Activated naive CD4-positive, alpha-beta T cell treated with anti-CD3 and anti-CD28 coated beads, Interleukin-2, amount 50 U/mL, for 24 hours (primary cell): ENCODE measurements at regions not wholly inside any gene's neighbourhood (a gene's known extent, or its start where the extent isn't known, plus 50 kb on each side); places are given as distances from the start of the nearest gene placed in this dataset.

Experiments used
- H3K27ac Mint-ChIP-seq: one replicate; pipeline ENCODE4 v1.8.0; 2021; ENCODE audit warnings: mild to moderate bottlenecking, mixed read lengths
- H3K27me3 Mint-ChIP-seq: one replicate; pipeline ENCODE4 v1.8.0; 2021; ENCODE audit warnings: mixed read lengths
- H3K36me3 Mint-ChIP-seq: one replicate; pipeline ENCODE4 v1.8.0; 2021; ENCODE audit warnings: mixed read lengths
- H3K4me1 Mint-ChIP-seq: one replicate; pipeline ENCODE4 v1.8.0; 2021; ENCODE audit warnings: mixed read lengths
- H3K4me3 Mint-ChIP-seq: one replicate; pipeline ENCODE4 v1.8.0; 2021; ENCODE audit warnings: mild to moderate bottlenecking, mixed read lengths
- H3K9me3 Mint-ChIP-seq: one replicate; pipeline ENCODE4 v1.8.0; 2021; ENCODE audit warnings: mixed read lengths

- no peak overlapping the region for H3K4me3 Mint-ChIP-seq
- peaks cover 10% of the 10 kb centered on the region for H3K27me3 Mint-ChIP-seq
- H3K4me1 Mint-ChIP-seq: no peaks in the 10 kb centered on the region
- no peaks in the 10 kb centered on the region for H3K36me3 Mint-ChIP-seq
- H3K9me3 Mint-ChIP-seq: no peaks in the 10 kb centered on the region
- H3K27ac Mint-ChIP-seq: no peak overlapping the region
Measured at GRCh38 chr11:13062115-13062514, 53.0 kb downstream of the RASSF10 start.

GRCh38 chr11:13064593-13064992 lies 55.5 kb downstream of the RASSF10 start:
- Mint-ChIP-seq H3K4me3 (no peak overlapping the region), H3K27ac (no peak overlapping the region), H3K27me3 (peaks cover 6% of the 10 kb centered on the region), H3K9me3 (no peaks in the 10 kb centered on the region), H3K36me3 (no peaks in the 10 kb centered on the region), H3K4me1 (no peaks in the 10 kb centered on the region)

DNA sequence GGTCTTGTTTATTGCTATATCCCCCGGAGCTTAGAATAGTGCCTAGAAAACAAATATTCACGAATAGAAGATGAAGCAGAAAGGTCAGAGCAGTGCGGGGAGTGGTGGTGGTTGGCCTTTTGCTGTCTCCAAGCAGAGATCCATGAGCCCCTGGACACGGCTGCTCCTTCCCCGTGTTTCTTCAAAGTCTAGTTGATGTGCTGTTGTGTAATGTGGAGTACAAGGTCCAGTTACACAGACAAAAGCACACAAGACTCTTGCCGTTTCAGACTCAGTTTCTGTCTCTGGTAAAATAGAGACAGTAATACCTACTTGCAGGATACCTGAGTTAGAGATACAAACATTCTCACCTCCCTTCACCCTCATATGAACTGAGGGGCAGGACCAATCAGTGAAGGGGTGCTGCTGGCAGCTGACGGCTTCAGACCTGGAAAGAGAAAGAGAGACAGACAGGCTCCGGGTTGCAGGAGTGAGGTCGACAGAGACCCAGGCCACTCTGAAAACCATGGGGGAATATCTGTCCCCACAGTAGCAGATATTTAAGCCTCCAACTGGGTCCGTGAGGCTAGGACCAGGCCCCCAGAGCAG lies 56.2 kb downstream of the RASSF10 start:
- Mint-ChIP-seq H3K4me1 (no peaks in the 10 kb centered on the region), H3K27me3 (peaks cover 6% of the 10 kb centered on the region), H3K9me3 (no peaks in the 10 kb centered on the region), H3K36me3 (no peaks in the 10 kb centered on the region), H3K27ac (no peak overlapping the region), H3K4me3 (no peak overlapping the region)

GRCh38 chr11:13068211-13068610 lies 59.1 kb downstream of the RASSF10 start:
- H3K27me3 Mint-ChIP-seq: peaks cover 5% of the 10 kb centered on the region
- H3K9me3 Mint-ChIP-seq: no peaks in the 10 kb centered on the region
- H3K27ac Mint-ChIP-seq: no peak overlapping the region
- no peaks in the 10 kb centered on the region for H3K4me1 Mint-ChIP-seq
- H3K4me3 Mint-ChIP-seq: no peak overlapping the region
- H3K36me3 Mint-ChIP-seq: no peaks in the 10 kb centered on the region

DNA sequence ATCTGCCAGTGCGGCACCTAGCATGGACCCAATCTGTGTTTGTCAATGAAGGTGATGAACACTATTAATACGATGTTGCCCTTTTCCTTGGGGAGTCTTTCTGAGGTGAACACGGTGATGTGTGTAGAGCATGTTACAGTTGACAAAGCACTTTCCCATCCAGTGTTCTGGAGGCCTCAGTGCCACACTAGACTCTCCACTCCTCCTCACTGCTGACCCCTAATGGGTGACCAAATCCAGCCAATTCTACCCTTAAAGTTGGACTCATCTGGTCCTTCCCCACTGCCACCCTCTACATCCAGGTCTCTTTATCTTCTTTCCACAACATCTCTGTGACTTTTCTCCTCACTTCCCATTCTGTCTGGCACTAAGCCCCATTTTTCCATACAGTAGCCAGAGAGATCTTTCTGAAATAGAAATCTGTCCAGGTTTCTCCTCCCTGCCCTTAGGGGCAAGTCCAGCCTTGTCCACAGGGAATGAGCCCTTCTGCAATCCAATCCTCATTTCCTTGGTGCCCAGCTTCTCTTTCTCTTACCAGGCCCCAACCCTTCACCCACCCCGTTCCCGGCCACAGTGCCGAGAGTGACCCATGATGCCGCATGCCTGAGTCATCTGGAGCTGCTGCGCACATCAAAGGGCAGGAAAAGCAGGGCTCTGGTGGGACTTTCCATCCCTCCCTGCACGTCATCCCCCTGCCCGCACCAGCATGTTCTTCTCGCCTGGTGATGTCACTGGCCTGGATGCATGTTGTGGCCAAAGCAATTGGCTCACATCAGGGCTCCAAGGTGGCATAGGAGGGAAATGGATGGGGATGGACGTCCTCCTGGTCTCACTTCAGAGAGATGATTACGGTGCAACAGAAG lies 64.2 kb downstream of the RASSF10 start:
- Mint-ChIP-seq H3K4me1 (no peaks in the 10 kb centered on the region), H3K4me3 (no peak overlapping the region), H3K36me3 (no peaks in the 10 kb centered on the region), H3K27ac (no peak overlapping the region), H3K27me3 (peaks cover 7% of the 10 kb centered on the region), H3K9me3 (no peaks in the 10 kb centered on the region)

DNA sequence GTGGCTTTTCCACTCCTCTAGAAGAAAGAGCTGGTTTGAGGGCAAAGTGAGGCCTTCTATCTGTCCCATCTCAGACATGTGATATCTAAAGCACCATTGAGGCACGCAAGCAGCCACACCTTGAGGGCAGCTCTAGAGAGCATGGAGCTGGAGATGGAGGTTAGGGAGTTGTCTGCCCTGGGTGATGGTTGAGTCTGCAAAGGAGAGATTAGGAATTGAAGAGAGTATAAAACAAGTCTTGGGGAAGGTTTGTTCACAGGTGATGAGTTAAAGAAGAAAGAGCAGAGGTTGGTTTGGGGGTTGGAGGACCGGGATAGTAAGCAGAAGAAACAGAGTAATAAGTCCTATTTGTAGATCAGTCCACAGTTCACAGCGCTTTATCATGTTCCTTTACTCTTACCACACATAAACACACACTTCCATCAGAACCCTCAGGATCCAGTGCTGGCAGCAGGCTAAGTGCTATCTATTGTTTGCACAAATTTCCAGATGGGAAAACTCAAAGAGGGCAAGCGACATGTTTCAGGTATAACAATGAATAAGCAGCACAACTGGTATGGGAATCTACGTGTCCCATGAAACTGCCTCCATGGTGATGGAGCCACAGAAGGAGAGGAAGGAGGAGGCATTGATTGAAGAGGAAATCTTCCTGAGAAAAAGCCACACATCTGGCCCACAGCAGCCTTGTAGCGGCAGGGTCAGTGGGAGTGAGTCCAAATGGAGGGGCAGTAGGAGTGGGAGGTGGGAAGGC lies 65.8 kb downstream of the RASSF10 start:
- Mint-ChIP-seq H3K4me1 (no peaks in the 10 kb centered on the region), H3K27ac (no peak overlapping the region), H3K27me3 (peaks cover 7% of the 10 kb centered on the region), H3K9me3 (no peaks in the 10 kb centered on the region), H3K4me3 (no peak overlapping the region), H3K36me3 (no peaks in the 10 kb centered on the region)

- no peak overlapping the region for H3K27ac Mint-ChIP-seq
- no peak overlapping the region for H3K4me3 Mint-ChIP-seq
- no peaks in the 10 kb centered on the region for H3K9me3 Mint-ChIP-seq
- H3K36me3 Mint-ChIP-seq: no peaks in the 10 kb centered on the region
- no peaks in the 10 kb centered on the region for H3K4me1 Mint-ChIP-seq
- H3K27me3 Mint-ChIP-seq: peaks cover 9% of the 10 kb centered on the region
Measured at GRCh38 chr11:13076961-13077360, 67.8 kb downstream of the RASSF10 start.

DNA sequence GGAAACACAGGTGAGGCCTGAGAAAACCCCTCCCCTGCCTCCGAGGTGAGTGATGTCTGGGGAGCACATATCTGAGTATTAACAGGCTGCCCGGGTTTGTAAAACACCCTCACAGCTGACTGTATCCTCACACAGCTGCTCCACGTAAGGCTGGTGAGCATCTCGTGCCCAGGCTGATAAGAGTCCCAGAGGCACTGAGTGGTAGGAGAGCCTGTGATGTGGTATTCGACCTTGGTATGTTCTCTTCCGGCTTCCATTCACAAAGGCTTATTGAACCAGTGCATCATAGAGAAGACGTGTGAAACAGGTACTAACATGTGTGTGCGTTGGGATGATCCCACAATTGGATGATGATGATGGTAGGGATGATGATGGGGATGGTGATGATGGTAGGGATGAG lies 71.7 kb downstream of the RASSF10 start:
- no peak overlapping the region for H3K27ac Mint-ChIP-seq
- H3K4me1 Mint-ChIP-seq: no peaks in the 10 kb centered on the region
- H3K27me3 Mint-ChIP-seq: peaks cover 17% of the 10 kb centered on the region
- H3K9me3 Mint-ChIP-seq: no peaks in the 10 kb centered on the region
- H3K4me3 Mint-ChIP-seq: no peak overlapping the region
- H3K36me3 Mint-ChIP-seq: no peaks in the 10 kb centered on the region

DNA sequence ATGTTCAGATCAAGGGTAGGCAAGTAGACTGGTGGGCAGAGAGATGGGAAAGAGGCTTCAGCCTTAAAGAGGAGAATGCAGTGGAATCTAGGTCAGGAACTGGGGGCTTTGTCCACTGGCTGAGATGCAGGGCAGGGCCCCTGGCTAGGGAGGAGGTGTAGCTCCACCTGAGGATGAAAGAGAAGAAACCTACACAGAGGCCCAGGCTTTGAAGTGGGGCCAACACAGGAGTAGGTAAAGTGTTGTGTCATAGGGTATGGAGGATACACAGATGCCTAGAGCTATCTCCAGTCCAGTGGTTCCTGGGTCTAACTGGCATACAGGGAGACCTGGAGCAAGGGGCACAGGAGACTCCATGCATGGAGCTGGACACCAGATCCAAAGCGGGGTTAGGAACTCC lies 73.5 kb downstream of the RASSF10 start:
- Mint-ChIP-seq H3K9me3 (peaks cover 6% of the 10 kb centered on the region), H3K27ac (no peak overlapping the region), H3K36me3 (no peaks in the 10 kb centered on the region), H3K27me3 (peaks cover 22% of the 10 kb centered on the region), H3K4me1 (no peaks in the 10 kb centered on the region), H3K4me3 (no peak overlapping the region)

DNA sequence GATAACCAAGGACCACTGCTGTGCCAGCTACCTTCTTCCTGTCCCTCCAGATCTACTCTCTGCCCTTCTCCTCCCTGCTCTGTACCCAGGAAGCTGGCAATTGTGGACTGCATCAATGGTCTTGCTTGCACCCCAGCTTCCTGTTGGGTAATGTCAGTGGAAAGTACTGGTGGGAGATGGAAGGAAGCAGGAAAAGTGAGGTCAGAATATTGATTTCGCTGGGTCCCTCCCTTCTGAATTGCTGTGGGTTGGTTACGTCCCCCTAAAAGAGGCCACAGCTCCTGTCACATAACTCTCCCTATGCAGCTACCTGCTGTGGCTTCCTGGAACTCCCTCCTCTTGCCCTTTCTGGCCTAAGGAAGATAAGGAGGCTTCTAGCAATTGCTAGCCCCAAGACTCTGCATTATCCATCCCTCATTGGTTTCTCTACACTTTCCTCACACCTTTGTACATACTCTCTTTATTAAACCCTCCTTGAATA lies 81.2 kb downstream of the RASSF10 start:
- no peaks in the 10 kb centered on the region for H3K4me1 Mint-ChIP-seq

GRCh38 chr11:13091373-13091772 lies 82.3 kb downstream of the RASSF10 start:
- peaks cover 6% of the 10 kb centered on the region for H3K9me3 Mint-ChIP-seq
- H3K27ac Mint-ChIP-seq: no peak overlapping the region
- H3K4me3 Mint-ChIP-seq: no peak overlapping the region
- H3K36me3 Mint-ChIP-seq: no peaks in the 10 kb centered on the region
- peaks cover 9% of the 10 kb centered on the region for H3K27me3 Mint-ChIP-seq
- H3K4me1 Mint-ChIP-seq: no peaks in the 10 kb centered on the region

More for the DNA sequence above, 81.2 kb downstream of the RASSF10 start:
- Mint-ChIP-seq H3K36me3 (no peaks in the 10 kb centered on the region), H3K9me3 (peaks cover 9% of the 10 kb centered on the region), H3K27me3 (peaks cover 11% of the 10 kb centered on the region), H3K27ac (no peak overlapping the region), H3K4me3 (no peak overlapping the region)

- Mint-ChIP-seq H3K9me3 (peaks cover 5% of the 10 kb centered on the region), H3K27ac (no peak overlapping the region), H3K4me3 (no peak overlapping the region), H3K36me3 (no peaks in the 10 kb centered on the region), H3K4me1 (no peaks in the 10 kb centered on the region), H3K27me3 (peaks cover 9% of the 10 kb centered on the region)
Measured at GRCh38 chr11:13091804-13092203, 82.7 kb downstream of the RASSF10 start.

DNA sequence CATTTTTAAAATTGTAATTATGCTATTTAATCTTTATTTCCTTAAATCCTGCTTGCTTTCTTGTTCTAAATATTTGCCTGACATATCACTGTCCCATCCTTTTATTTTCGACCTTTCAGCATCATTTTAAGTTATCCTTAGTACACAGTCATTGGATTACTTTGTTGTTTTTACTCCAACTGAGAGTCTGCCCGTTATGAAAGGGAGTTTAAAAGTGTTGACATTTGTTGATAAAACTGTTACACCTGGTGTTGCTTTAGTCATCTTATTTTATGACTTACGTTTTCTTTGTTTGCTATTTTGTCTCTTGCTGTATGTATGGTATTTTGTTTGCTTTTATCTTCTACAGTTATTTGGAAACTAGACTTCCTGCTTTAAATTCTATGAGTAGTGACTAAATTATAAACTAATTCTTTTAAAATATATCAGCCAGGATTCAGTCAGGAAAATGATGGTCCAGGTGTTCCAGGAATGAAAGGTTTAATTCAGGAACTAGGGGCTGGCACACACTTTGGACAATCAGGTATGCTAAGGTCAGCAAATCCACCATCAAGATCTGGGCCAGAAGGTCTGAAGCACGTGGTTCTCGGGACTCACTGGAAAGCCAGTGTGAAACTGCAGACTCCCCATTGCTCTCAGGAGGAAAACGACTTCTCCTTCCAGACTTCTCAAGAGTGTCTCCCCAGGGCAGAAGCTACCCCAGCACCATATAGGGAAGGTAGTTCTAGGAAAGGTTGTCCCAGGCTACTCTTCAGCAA lies 86.0 kb downstream of the RASSF10 start:
- no peak overlapping the region for H3K27ac Mint-ChIP-seq
- no peak overlapping the region for H3K4me3 Mint-ChIP-seq
- peaks cover 9% of the 10 kb centered on the region for H3K27me3 Mint-ChIP-seq
- no peaks in the 10 kb centered on the region for H3K9me3 Mint-ChIP-seq
- H3K4me1 Mint-ChIP-seq: no peaks in the 10 kb centered on the region
- no peaks in the 10 kb centered on the region for H3K36me3 Mint-ChIP-seq

GRCh38 chr11:13098063-13098462 lies 88.9 kb downstream of the RASSF10 start:
- Mint-ChIP-seq H3K9me3 (no peaks in the 10 kb centered on the region), H3K36me3 (no peaks in the 10 kb centered on the region)

GRCh38 chr11:13098616-13099289 lies 89.6 kb downstream of the RASSF10 start:
- Mint-ChIP-seq H3K36me3 (no peaks in the 10 kb centered on the region), H3K27ac (no peak overlapping the region), H3K4me3 (no peak overlapping the region), H3K9me3 (no peaks in the 10 kb centered on the region), H3K4me1 (no peaks in the 10 kb centered on the region), H3K27me3 (peaks cover 14% of the 10 kb centered on the region)

More at GRCh38 chr11:13098063-13098462, 88.9 kb downstream of the RASSF10 start:
- Mint-ChIP-seq H3K27me3 (peaks cover 14% of the 10 kb centered on the region), H3K4me3 (no peak overlapping the region), H3K27ac (no peak overlapping the region), H3K4me1 (no peaks in the 10 kb centered on the region)
